SU-DHL-6 (cell line): ENCODE measurements at regions not wholly inside any gene's neighbourhood (a gene's known extent, or its start where the extent isn't known, plus 50 kb on each side); places are given as distances from the start of the nearest gene placed in this dataset.

ENCODE experiments used
- H2AFZ ChIP-seq: fragments of 200-600 bp; sonication (generic); 2 replicates; pipeline ENCODE4 v1.6.1; 2014; ENCODE audit warnings: low read depth, mild to moderate bottlenecking, moderate library complexity, mixed read lengths, antibody characterized with exemption, low read length; ENCODE audit not compliant: severe bottlenecking
- H3F3A ChIP-seq: fragments of 200-600 bp; shearing (Covaris generic); 2 replicates; pipeline ENCODE4 v1.6.0; 2016; ENCODE audit warnings: antibody characterized with exemption, mild to moderate bottlenecking; ENCODE audit not compliant: insufficient read depth
- H3K27ac ChIP-seq: fragments of 200-600 bp; sonication (generic); 2 replicates; pipeline ENCODE4 v1.5.1; 2016; ENCODE audit warnings: low read depth, mild to moderate bottlenecking, low read length, moderate library complexity, mixed read lengths
- H3K27me3 ChIP-seq: fragments of 200-600 bp; sonication (generic), shearing (Covaris generic); 2 replicates; pipeline ENCODE4 v1.6.0; 2014; ENCODE audit warnings: mild to moderate bottlenecking, low read length
- H3K36me3 ChIP-seq: fragments of 200-600 bp; sonication (generic); 2 replicates; pipeline ENCODE4 v1.6.1; 2014; ENCODE audit warnings: mild to moderate bottlenecking, low read length, mixed read lengths
- H3K4me2 ChIP-seq: fragments of 300-600, 200-600 bp; shearing (Covaris generic), sonication (generic); 2 replicates; pipeline ENCODE4 v1.6.0; 2014; ENCODE audit warnings: low read length, low read depth, mild to moderate bottlenecking; ENCODE audit not compliant: poor library complexity, severe bottlenecking
- H3K4me3 ChIP-seq: fragments of 200-600 bp; sonication (generic); 2 replicates; pipeline ENCODE4 v1.5.1; 2014; ENCODE audit warnings: antibody characterized with exemption, low read length, mild to moderate bottlenecking, mixed read lengths; ENCODE audit not compliant: insufficient read depth, poor library complexity, severe bottlenecking
- H3K79me2 ChIP-seq: fragments of 200-600 bp; sonication (generic); 2 replicates; pipeline ENCODE4 v1.6.1; 2014; ENCODE audit warnings: mild to moderate bottlenecking, low read length, moderate library complexity; ENCODE audit not compliant: insufficient read depth
- H3K9ac ChIP-seq: fragments of 200-600 bp; sonication (generic); 2 replicates; pipeline ENCODE4 v1.7.0; 2014; ENCODE audit warnings: mild to moderate bottlenecking, low read length
- H3K9me2 ChIP-seq: fragments of 200-600 bp; sonication (generic); replicated peaks from 2 replicates; pipeline ENCODE4 v1.6.1; 2014; ENCODE audit warnings: low read length; ENCODE audit not compliant: insufficient read depth
- H3K9me3 ChIP-seq: fragments of 200-600 bp; sonication (generic); 2 replicates; pipeline ENCODE4 v1.6.1; 2014; ENCODE audit warnings: low read length, mixed read lengths; ENCODE audit not compliant: insufficient read depth
- H4K20me1 ChIP-seq: fragments of 200-600 bp; sonication (generic); 2 replicates; pipeline ENCODE4 v1.6.1; 2014; ENCODE audit warnings: low read depth, mild to moderate bottlenecking, antibody characterized with exemption, low read length, moderate library complexity, mixed read lengths
- CTCF ChIP-seq: fragments of 200-600 bp; sonication (generic); IDR thresholded peaks from one replicate; pipeline ENCODE4 v1.5.1; 2017; ENCODE audit warnings: antibody characterized with exemption, mild to moderate bottlenecking, low read length, moderate library complexity; ENCODE audit not compliant: insufficient read depth, poor library complexity, severe bottlenecking
- EZH2phosphoT487 ChIP-seq: fragments of 200-600 bp; sonication (generic), shearing (Covaris generic); conservative IDR thresholded peaks from 2 replicates; pipeline ENCODE4 v1.6.1; 2018; ENCODE audit warnings: mild to moderate bottlenecking, antibody characterized with exemption, low read length, moderate library complexity, mixed read lengths

- H3K4me3 ChIP-seq, result no peak overlapping the region
- H3K27ac ChIP-seq, result no peak overlapping the region
- H4K20me1 ChIP-seq, result no peaks in the 10 kb centered on the region
- H3K79me2 ChIP-seq, result no peaks in the 10 kb centered on the region
- no peaks in the 10 kb centered on the region for H3K27me3 ChIP-seq
- H2AFZ ChIP-seq, result no peak overlapping the region
- no peak overlapping the region for H3K4me2 ChIP-seq
- no peaks in the 10 kb centered on the region for H3K36me3 ChIP-seq
- no peaks in the 10 kb centered on the region for H3K9me3 ChIP-seq
- H3F3A ChIP-seq, result no peaks in the 10 kb centered on the region
- H3K9me2 ChIP-seq, result no peaks in the 10 kb centered on the region
- TF ChIP-seq EZH2phosphoT487 (no peak), CTCF (no peak)
- H3K9ac ChIP-seq, result no peak overlapping the region
Measured at GRCh38 chr1:87673309-87673708, 344.6 kb downstream of the LMO4 start.

GRCh38 chr1:87673748-87674147 is 345.1 kb downstream of the LMO4 start:
- H3K9ac ChIP-seq, result no peak overlapping the region
- no peak overlapping the region for H3K4me2 ChIP-seq
- no peak overlapping the region for H2AFZ ChIP-seq
- no peak for TF ChIP-seq CTCF
- TF ChIP-seq EZH2phosphoT487, result no peak
- H3K27ac ChIP-seq, result no peak overlapping the region
- H3K36me3 ChIP-seq, result no peaks in the 10 kb centered on the region
- no peaks in the 10 kb centered on the region for H3F3A ChIP-seq
- H4K20me1 ChIP-seq, result no peaks in the 10 kb centered on the region
- H3K79me2 ChIP-seq, result no peaks in the 10 kb centered on the region
- no peaks in the 10 kb centered on the region for H3K9me2 ChIP-seq
- no peaks in the 10 kb centered on the region for H3K27me3 ChIP-seq
- H3K4me3 ChIP-seq, result no peak overlapping the region
- H3K9me3 ChIP-seq, result no peaks in the 10 kb centered on the region

GRCh38 chr1:87674791-87675190 is 346.1 kb downstream of the LMO4 start:
- H3K36me3 ChIP-seq, result no peaks in the 10 kb centered on the region
- H3K4me3 ChIP-seq, result no peak overlapping the region
- no peak overlapping the region for H3K4me2 ChIP-seq
- TF ChIP-seq CTCF, result no peak
- TF ChIP-seq EZH2phosphoT487, result no peak
- H3K9ac ChIP-seq, result no peak overlapping the region
- no peaks in the 10 kb centered on the region for H4K20me1 ChIP-seq
- H3K9me3 ChIP-seq, result no peaks in the 10 kb centered on the region
- H3K27ac ChIP-seq, result no peak overlapping the region
- no peaks in the 10 kb centered on the region for H3K79me2 ChIP-seq
- no peaks in the 10 kb centered on the region for H3F3A ChIP-seq
- H3K9me2 ChIP-seq, result no peaks in the 10 kb centered on the region
- no peaks in the 10 kb centered on the region for H3K27me3 ChIP-seq
- no peak overlapping the region for H2AFZ ChIP-seq

GRCh38 chr1:87678266-87678665 is 349.6 kb downstream of the LMO4 start:
- no peaks in the 10 kb centered on the region for H3K36me3 ChIP-seq
- TF ChIP-seq EZH2phosphoT487, result no peak
- no peaks in the 10 kb centered on the region for H3K27me3 ChIP-seq
- no peaks in the 10 kb centered on the region for H3K9me3 ChIP-seq
- H3K27ac ChIP-seq, result no peak overlapping the region
- no peaks in the 10 kb centered on the region for H3K9me2 ChIP-seq
- H2AFZ ChIP-seq, result no peak overlapping the region
- no peak overlapping the region for H3K9ac ChIP-seq
- no peaks in the 10 kb centered on the region for H3K79me2 ChIP-seq
- no peak overlapping the region for H3K4me2 ChIP-seq
- H3F3A ChIP-seq, result no peaks in the 10 kb centered on the region
- H3K4me3 ChIP-seq, result no peak overlapping the region
- no peaks in the 10 kb centered on the region for H4K20me1 ChIP-seq
